Astrocyte (in vitro differentiated cells and primary cell): ENCODE measurements at regions not wholly inside any gene's neighbourhood (a gene's known extent, or its start where the extent isn't known, plus 50 kb on each side); places are given as distances from the start of the nearest gene placed in this dataset.

Source experiments
- DNase-seq: peaks from one replicate; pipeline ENCODE4 v3.0.0-alpha.2; 2010; ENCODE audit warnings: low read depth
- FAIRE-seq: peaks from 2 replicates; lab custom pipeline; 2011; peaks lifted over from hg19 to GRCh38; lab: Jason Lieb, UNC
- H2AFZ ChIP-seq: 2 replicates; pipeline ENCODE4 v1.6.0; 2012; ENCODE audit warnings: low read depth, low read length, inconsistent platforms
- H3K27ac ChIP-seq: 2 replicates; pipeline ENCODE4 v1.5.1; 2011; ENCODE audit warnings: low read depth, low read length, inconsistent platforms
- H3K27me3 ChIP-seq: 2 replicates; pipeline ENCODE4 v1.6.0; 2011; ENCODE audit warnings: low read length, inconsistent platforms; ENCODE audit not compliant: insufficient read depth
- H3K36me3 ChIP-seq: 2 replicates; pipeline ENCODE4 v1.5.1; 2011; ENCODE audit warnings: low read length, inconsistent platforms; ENCODE audit not compliant: insufficient read depth
- H3K4me1 ChIP-seq: 2 replicates; pipeline ENCODE4 v1.5.1; 2011; ENCODE audit warnings: low read length, inconsistent platforms; ENCODE audit not compliant: insufficient read depth
- H3K4me2 ChIP-seq: 2 replicates; pipeline ENCODE4 v1.6.0; 2012; ENCODE audit warnings: low read length, inconsistent platforms
- H3K4me3 ChIP-seq: 2 replicates; pipeline ENCODE4 v1.5.1; 2011; ENCODE audit warnings: low read depth, mild to moderate bottlenecking, low read length, inconsistent platforms; ENCODE audit not compliant: insufficient read depth
- H3K79me2 ChIP-seq: 2 replicates; pipeline ENCODE4 v1.6.0; 2012; ENCODE audit warnings: mild to moderate bottlenecking, low read length, inconsistent platforms; ENCODE audit not compliant: insufficient read depth
- H3K9ac ChIP-seq: 2 replicates; pipeline ENCODE4 v1.6.0; 2012; ENCODE audit warnings: mild to moderate bottlenecking, low read length, inconsistent platforms
- H3K9me3 ChIP-seq: 2 replicates; pipeline ENCODE4 v1.5.1; 2012; ENCODE audit warnings: low read depth, mild to moderate bottlenecking, low read length, inconsistent platforms; ENCODE audit not compliant: insufficient read depth
- H4K20me1 ChIP-seq: 2 replicates; pipeline ENCODE4 v1.6.0; 2012; ENCODE audit warnings: low read length, inconsistent platforms; ENCODE audit not compliant: insufficient read depth
- H3K27ac Mint-ChIP-seq: one replicate; pipeline ENCODE4 v1.8.0; 2021; ENCODE audit warnings: mild to moderate bottlenecking, mixed read lengths; ENCODE audit not compliant: unreplicated experiment
- H3K27me3 Mint-ChIP-seq: one replicate; pipeline ENCODE4 v1.8.0; 2021; ENCODE audit warnings: low read depth, mixed read lengths; ENCODE audit not compliant: unreplicated experiment
- H3K36me3 Mint-ChIP-seq: one replicate; pipeline ENCODE4 v1.8.0; 2021; ENCODE audit warnings: low read depth, mixed read lengths; ENCODE audit not compliant: unreplicated experiment
- H3K4me1 Mint-ChIP-seq: one replicate; pipeline ENCODE4 v1.8.0; 2021; ENCODE audit warnings: low read depth, mixed read lengths; ENCODE audit not compliant: unreplicated experiment
- H3K4me3 Mint-ChIP-seq: one replicate; pipeline ENCODE4 v1.8.0; 2021; ENCODE audit warnings: mild to moderate bottlenecking, moderate library complexity, mixed read lengths; ENCODE audit not compliant: unreplicated experiment
- H3K9me3 Mint-ChIP-seq: one replicate; pipeline ENCODE4 v1.8.0; 2021; ENCODE audit warnings: mild to moderate bottlenecking, mixed read lengths; ENCODE audit not compliant: unreplicated experiment
- CTCF ChIP-seq: IDR thresholded peaks from 2 replicates; pipeline ENCODE4 v1.5.1; 2011; ENCODE audit warnings: low read depth, mild to moderate bottlenecking, inconsistent platforms, low read length, moderate library complexity; ENCODE audit not compliant: insufficient read depth
- EZH2 ChIP-seq: IDR thresholded peaks from 2 replicates; pipeline ENCODE4 v1.6.1; 2012; ENCODE audit warnings: mild to moderate bottlenecking, low read length, inconsistent platforms; ENCODE audit not compliant: insufficient read depth

DNA sequence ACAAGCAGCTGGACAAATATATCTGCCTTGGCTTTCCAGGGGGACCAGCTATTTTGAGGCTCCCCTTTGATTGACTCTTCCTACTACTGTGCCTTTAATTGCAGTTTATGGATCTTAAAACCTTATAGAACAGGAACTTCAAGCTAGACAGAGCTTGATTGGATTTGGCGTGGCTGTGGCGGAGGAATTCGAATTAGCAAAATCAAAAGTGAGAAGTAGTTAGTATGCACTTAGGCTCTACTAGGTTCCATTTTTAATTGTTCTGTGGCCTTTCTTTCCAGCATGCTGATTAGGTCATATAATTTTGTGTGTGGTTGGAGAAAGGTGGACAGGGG lies 248.0 kb downstream of the HIVEP2 start:
- Mint-ChIP-seq H3K27ac (no peak overlapping the region), H3K4me1 (peaks cover 26% of the 10 kb centered on the region), H3K27me3 (no peaks in the 10 kb centered on the region), H3K4me3 (no peak overlapping the region), H3K36me3 (no peaks in the 10 kb centered on the region), H3K9me3 (no peaks in the 10 kb centered on the region)
- no peak for TF ChIP-seq CTCF
- no peak for TF ChIP-seq EZH2
- Histone ChIP-seq H2AFZ (no peak overlapping the region), H4K20me1 (no peaks in the 10 kb centered on the region), H3K4me3 (no peak overlapping the region), H3K36me3 (no peaks in the 10 kb centered on the region), H3K9me3 (no peaks in the 10 kb centered on the region), H3K9ac (no peak overlapping the region), H3K27me3 (no peaks in the 10 kb centered on the region), H3K4me2 (no peak overlapping the region), H3K79me2 (no peaks in the 10 kb centered on the region), H3K4me1 (peaks cover 28% of the 10 kb centered on the region), H3K27ac (no peak overlapping the region)
- DNase-seq = no peak
- no peak for FAIRE-seq

GRCh38 chr6:142697922-142698321 lies 247.1 kb downstream of the HIVEP2 start:
- Mint-ChIP-seq H3K36me3 (no peaks in the 10 kb centered on the region), H3K4me1 (peaks cover 24% of the 10 kb centered on the region), H3K4me3 (no peak overlapping the region), H3K9me3 (no peaks in the 10 kb centered on the region), H3K27me3 (no peaks in the 10 kb centered on the region), H3K27ac (peak overlapping the region; percentile 4)
- Histone ChIP-seq H3K79me2 (no peaks in the 10 kb centered on the region), H3K4me3 (no peak overlapping the region), H2AFZ (peak overlapping the region; percentile 8), H3K27ac (no peak overlapping the region), H3K4me1 (peaks cover 28% of the 10 kb centered on the region), H3K9me3 (no peaks in the 10 kb centered on the region), H3K4me2 (no peak overlapping the region), H3K27me3 (no peaks in the 10 kb centered on the region), H3K36me3 (no peaks in the 10 kb centered on the region), H4K20me1 (no peaks in the 10 kb centered on the region), H3K9ac (no peak overlapping the region)
- DNase-seq = no peak
- no peak for FAIRE-seq
- TF ChIP-seq EZH2 (no peak), CTCF (no peak)

DNA sequence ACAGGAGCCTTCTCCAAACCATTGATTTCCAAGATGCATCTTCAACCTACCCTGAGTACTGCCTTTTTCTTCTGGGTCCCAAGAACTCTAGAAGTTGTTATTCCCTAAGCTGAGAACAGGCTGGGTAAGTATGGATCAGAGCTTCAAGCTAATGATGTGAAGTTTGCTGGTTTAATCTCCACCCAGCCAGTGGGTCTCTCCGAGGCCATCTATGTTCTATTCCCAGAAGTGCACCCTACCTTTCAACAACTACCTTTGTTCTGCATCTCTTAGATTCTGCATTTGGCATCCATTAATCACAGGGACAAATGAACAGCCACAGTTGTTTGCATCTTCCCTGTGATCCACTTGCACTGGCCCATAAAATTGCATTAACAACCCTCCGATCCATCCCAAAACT lies 246.2 kb downstream of the HIVEP2 start:
- H3K27ac Mint-ChIP-seq = no peak overlapping the region
- H3K4me1 ChIP-seq = peaks cover 19% of the 10 kb centered on the region
- H3K27me3 Mint-ChIP-seq = peaks cover 3% of the 10 kb centered on the region
- H3K4me3 Mint-ChIP-seq = no peak overlapping the region
- H4K20me1 ChIP-seq = no peaks in the 10 kb centered on the region
- no peak for FAIRE-seq
- peaks cover 17% of the 10 kb centered on the region for H3K4me1 Mint-ChIP-seq
- no peaks in the 10 kb centered on the region for H3K79me2 ChIP-seq
- H3K27me3 ChIP-seq = no peaks in the 10 kb centered on the region
- no peak overlapping the region for H3K4me3 ChIP-seq
- H3K4me2 ChIP-seq = no peak overlapping the region
- no peaks in the 10 kb centered on the region for H3K36me3 ChIP-seq
- TF ChIP-seq CTCF (peak; percentile 10), EZH2 (no peak)
- no peaks in the 10 kb centered on the region for H3K9me3 ChIP-seq
- no peak for DNase-seq
- no peak overlapping the region for H3K9ac ChIP-seq
- H2AFZ ChIP-seq = no peak overlapping the region
- H3K36me3 Mint-ChIP-seq = no peaks in the 10 kb centered on the region
- no peaks in the 10 kb centered on the region for H3K9me3 Mint-ChIP-seq
- no peak overlapping the region for H3K27ac ChIP-seq
